Epithelial cell of esophagus (primary cell): ENCODE measurements at regions not wholly inside any gene's neighbourhood (a gene's known extent, or its start where the extent isn't known, plus 50 kb on each side); places are given as distances from the start of the nearest gene placed in this dataset.

ENCODE experiments used
- DNase-seq: peaks from one replicate; pipeline ENCODE4 v3.0.0; 2010; ENCODE audit warnings: low read depth
- H3K4me3 ChIP-seq: 2 replicates; pipeline ENCODE4 v1.5.1; 2011; ENCODE audit warnings: mild to moderate bottlenecking, low read length, control low read depth
- CTCF ChIP-seq: IDR thresholded peaks from 2 replicates; pipeline ENCODE4 v1.5.1; 2011; ENCODE audit warnings: low read depth, mild to moderate bottlenecking, low read length, control low read depth, inconsistent platforms; ENCODE audit not compliant: insufficient read depth; ENCODE audit errors: missing control alignments

- DNase-seq, result no peak
- no peak for TF ChIP-seq CTCF
- no peak overlapping the region for H3K4me3 ChIP-seq
These were observed 102.2 kb downstream of the TSEN15 start for GRCh38 chr1:184153731-184154130.

- no peak for TF ChIP-seq CTCF
- DNase-seq, result no peak
- H3K4me3 ChIP-seq, result no peak overlapping the region
These were observed 105.2 kb downstream of the TSEN15 start for GRCh38 chr1:184156521-184157393.

- no peak for DNase-seq
- no peak overlapping the region for H3K4me3 ChIP-seq
- TF ChIP-seq CTCF, result no peak
These were observed 105.8 kb downstream of the TSEN15 start for GRCh38 chr1:184157394-184157742.

GRCh38 chr1:184158896-184159681 lies 107.6 kb downstream of the TSEN15 start:
- DNase-seq, result peak; percentile 66
- H3K4me3 ChIP-seq, result no peak overlapping the region

GRCh38 chr1:184160236-184160635 lies 108.7 kb downstream of the TSEN15 start:
- no peak overlapping the region for H3K4me3 ChIP-seq
- no peak for TF ChIP-seq CTCF
- peak; percentile 61 for DNase-seq

More at GRCh38 chr1:184158896-184159681, 107.6 kb downstream of the TSEN15 start:
- TF ChIP-seq CTCF, result no peak

- DNase-seq, result no peak
- H3K4me3 ChIP-seq, result no peak overlapping the region
- TF ChIP-seq CTCF, result no peak
These were observed 109.7 kb downstream of the TSEN15 start for GRCh38 chr1:184161071-184161698.
